GM20431 (cell line): ENCODE measurements at regions not wholly inside any gene's neighbourhood (a gene's known extent, or its start where the extent isn't known, plus 50 kb on each side); places are given as distances from the start of the nearest gene placed in this dataset.
"Not testable (repeated sequence)": the region's sequence is repeated elsewhere in the genome, so short reads cannot be mapped to it uniquely, and the experiment has no call there.

Experiments used
- in situ Hi-C: fragments of 300-500 bp; cut with MseI, MboI; formaldehyde crosslinking; loops from one replicate; pipeline ENCODE4 v1.15.0; 2020; ENCODE audit warnings: low sequenced_read_pairs; ENCODE audit not compliant: unreplicated experiment

DNA sequence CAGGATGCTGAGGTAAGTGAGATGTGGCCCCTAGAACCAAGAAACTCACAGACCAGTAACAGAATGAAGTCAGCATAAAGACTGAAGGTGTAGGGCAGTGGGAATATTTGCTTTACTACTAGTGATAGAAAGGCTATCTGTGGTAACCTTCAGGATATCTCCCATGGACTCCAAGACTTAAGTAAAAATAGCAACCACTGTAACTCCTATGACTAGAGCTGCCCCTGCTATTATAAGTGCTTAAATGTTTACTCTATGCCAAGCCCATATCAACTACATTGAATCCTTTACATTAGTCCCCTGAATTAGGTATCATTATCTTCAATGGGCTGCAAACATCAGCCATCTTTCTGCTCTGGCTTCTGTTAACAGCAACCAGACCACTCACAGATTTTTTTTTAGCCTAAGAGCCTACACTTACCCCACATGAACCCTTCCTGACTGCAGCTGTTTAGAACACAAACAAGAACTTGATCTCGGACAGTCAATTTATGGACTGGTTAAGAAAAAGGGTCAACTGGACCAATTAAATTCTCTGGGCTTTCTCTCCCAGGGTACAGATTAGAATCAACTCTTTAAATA, 335.1 kb upstream of the API5 start:
- in situ Hi-C loops, result no loop called here

DNA sequence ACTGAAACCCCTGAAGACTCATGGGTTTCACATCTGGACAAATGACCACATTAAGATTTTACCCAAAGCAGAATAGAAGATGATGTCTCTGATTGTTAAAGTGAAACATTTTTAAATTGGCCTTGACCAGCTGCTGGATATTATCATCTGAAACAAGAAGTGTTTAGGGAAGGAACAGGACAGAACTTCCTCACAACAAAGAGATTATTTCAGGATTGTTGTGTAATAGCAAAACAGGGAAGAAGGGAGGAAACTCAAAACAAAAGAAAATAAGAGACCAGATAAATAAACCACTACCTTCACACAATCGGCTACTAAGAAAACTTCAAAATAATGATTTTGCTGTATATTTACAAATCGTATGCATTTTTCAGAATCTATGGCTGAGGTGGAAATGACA, 319.2 kb upstream of the API5 start:
- in situ Hi-C loops, result no loop called here

DNA sequence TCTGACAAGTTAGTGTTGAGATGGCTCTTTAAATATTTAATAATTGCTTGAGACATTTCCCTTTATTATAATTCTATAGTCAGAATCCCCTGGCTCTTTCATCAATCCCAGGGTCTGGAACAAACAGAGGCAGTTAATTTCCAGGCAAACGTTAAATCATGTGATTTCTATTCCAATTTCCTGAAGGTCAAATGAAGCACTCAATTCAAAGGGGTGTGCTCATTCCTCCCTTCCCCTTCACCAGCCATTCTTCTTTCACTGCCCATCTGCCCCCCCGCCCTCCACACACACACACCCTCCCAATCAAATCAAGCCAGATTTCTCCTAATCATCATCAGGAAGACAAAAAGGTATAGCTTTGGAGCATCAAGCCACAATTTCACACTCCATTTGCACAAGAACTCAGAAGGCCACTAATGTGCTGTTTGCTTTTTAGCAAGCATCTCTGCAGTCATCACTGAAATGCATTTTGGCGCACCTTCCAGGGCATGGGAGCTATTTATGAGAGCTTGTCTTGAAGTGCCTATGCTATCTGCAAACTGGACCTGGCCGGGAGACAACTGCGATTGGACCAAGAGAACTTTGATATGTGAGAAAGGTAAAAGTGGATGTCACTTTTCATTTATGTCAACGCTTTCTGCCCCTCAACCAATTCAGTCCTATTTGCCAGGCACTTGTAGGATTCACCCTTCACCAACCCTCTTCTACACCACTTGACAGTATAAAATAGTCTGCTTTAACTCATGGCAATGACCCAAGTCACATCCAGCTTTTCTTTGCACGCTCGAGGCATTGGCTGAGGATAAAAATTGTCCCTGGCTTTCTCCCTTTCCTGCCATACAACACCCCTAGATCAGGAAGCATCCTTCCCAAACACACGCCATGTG, 315.1 kb upstream of the API5 start:
- in situ Hi-C loops, result no loop called here

- in situ Hi-C loops, result not testable (repeated sequence)
Observed at GRCh38 chr11:43004879-43005278, 306.9 kb upstream of the API5 start.

DNA sequence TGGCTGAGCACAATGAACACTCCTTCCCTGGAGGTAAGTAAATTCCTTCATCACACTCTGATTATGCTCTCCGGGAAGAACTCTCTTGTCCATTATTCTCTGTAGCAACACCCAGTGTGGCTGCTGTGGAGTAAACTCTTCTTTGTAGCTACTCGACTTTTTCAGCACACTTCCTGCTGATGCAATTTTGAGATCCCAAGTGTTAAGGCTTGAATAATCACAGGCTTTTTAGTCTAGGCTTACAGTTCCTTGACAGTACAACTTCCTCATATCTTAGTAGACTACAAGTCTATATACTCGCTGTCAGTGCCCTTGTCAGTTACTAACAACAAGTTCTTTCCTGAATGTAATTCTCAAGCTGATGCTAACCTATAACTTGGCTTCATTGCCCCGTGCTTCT, 301.8 kb upstream of the API5 start:
- in situ Hi-C loops, result no loop called here

- in situ Hi-C loops, result no loop called here
Observed at GRCh38 chr11:43012606-43013005, 299.2 kb upstream of the API5 start.

- in situ Hi-C loops, result no loop called here
Observed at GRCh38 chr11:43021466-43021865, 290.3 kb upstream of the API5 start.

DNA sequence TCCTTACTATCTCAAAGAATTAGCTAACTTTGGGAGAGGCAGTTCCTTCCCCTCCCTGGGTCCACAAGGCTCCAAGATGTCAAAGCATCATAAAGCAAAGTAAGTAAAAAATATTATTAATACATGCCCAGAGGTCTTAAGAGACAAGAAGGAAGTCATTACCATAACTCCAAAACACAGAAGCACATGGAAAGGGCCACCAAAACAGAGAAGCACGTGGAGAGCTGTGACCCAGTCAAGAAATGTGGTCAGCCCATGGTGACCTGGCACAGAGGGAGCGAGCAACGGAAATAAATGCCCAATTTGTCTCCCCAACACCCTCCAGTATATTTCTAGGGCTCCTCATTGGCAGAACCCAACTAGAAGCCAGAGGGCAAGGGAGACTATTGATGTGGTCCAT, 277.5 kb upstream of the API5 start:
- in situ Hi-C loops, result no loop called here

DNA sequence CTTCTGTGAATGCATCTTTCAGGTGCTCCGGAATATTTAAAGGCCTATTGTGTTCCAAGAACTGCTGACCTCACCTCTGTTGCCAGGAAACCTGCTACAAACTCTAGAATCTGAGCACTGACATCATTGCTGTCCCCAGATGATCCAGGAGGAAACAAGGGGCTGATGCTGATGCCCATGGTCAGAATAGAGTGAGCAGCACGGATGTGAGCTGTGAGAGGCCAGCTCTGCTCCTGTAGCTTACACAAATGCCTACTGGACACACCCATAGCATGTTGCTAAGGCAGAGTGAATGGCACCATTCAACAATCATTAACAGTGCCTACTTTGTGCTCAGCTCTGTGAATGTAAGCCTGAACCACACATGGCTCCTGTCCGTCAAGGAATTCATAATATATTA, 276.7 kb upstream of the API5 start:
- in situ Hi-C loops, result no loop called here

- in situ Hi-C loops, result no loop called here
Observed at GRCh38 chr11:43053638-43054412, 258.0 kb upstream of the API5 start.

DNA sequence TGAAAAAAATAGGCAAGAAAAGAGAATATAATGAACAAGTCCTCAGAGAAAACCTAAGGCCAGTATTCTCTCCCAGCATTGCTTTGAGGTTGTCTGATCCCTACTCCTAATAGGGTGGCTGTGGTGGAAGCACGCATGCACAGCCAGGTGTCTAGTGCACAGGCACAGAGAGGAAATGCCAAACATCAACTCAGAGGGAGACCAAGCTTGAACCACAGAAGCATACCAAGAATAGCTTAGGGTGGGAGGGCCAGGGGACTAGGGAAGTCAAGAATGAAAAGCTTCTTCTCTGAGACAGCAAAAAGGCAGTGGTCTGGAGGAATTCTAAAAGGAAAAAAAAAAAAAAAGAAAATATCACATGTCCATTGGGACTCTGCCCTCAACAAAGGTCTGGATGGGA, 244.1 kb upstream of the API5 start:
- in situ Hi-C loops, result no loop called here

DNA sequence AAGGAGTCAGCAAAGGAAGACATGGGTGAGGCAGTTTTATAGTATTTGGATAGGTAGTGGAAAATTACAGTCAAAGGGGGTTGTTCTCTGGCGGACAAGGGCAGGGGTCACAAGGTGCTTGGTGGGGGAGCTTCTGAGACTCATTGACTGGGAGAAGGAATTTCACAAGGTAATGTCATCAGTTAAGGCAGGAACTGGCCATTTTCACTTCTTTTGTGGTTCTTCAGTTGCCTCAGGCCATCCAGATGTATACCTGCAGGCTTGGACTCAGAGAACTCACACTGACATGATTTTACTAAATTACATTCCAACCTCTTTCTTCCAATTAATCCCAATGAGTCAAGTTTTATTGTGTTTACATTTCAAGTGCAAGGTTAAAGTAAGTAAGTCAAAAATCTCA, 240.5 kb upstream of the API5 start:
- in situ Hi-C loops, result no loop called here

DNA sequence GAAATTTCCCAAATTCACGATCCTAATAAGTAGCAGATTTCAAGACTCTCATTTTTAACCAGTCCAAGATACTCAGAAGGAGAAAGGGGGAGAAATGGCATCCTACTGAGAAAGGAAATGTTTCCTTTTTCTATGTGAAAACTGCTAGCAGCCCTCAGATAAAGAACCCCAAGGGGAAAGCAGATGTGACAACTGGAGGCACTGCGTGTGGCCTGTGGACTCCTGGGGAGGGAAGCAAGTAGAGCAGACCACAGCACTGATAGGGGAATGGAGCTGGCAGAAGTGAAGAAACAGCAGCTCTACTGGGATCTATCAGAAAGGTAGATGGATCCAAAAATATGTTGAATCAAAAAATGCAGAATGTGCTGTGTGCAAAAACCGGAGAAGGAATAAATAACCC, 239.7 kb upstream of the API5 start:
- in situ Hi-C loops, result no loop called here

DNA sequence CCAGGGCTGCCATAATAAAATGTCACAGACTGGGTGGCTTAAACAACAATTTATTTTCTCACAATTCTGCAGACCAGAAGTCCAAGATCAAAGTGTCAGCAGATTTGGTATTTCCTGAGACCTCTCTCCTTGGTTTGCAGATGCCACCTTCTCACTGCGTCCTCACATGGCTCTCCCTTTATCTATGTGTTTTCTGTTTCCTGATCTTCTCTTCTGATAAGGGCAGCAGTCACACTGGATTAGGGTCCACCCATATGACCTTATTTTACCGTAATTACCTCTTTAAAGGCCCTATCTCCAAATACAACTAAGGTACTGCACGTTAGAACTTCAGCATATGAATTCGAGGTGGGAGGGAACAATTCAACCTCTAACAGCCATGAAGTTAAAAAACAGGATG, 238.9 kb upstream of the API5 start:
- in situ Hi-C loops, result no loop called here

GRCh38 chr11:43074810-43075209, 237.0 kb upstream of the API5 start:
- in situ Hi-C loops, result no loop called here

DNA sequence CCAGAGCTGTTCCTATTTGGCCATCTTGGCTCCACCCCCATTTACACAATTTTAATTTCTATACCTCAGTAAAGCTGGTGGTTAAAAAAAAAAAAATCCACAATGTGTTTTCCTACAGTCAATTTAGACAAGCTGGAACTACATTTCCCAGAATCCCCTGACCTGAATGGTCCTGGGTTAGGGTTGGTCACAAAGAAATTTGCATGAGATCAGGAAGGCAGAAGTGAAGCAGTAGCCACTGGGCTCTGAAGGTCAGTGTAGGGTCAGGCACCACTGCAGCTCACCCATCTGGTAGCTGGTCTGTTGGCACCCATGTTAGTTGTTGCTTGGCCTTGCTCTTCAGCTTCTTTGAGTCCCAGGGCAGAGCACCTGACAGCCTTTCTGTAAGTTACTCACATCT, 210.7 kb upstream of the API5 start:
- in situ Hi-C loops, result no loop called here

- in situ Hi-C loops, result no loop called here
Observed at GRCh38 chr11:43116071-43116470, 195.7 kb upstream of the API5 start.

DNA sequence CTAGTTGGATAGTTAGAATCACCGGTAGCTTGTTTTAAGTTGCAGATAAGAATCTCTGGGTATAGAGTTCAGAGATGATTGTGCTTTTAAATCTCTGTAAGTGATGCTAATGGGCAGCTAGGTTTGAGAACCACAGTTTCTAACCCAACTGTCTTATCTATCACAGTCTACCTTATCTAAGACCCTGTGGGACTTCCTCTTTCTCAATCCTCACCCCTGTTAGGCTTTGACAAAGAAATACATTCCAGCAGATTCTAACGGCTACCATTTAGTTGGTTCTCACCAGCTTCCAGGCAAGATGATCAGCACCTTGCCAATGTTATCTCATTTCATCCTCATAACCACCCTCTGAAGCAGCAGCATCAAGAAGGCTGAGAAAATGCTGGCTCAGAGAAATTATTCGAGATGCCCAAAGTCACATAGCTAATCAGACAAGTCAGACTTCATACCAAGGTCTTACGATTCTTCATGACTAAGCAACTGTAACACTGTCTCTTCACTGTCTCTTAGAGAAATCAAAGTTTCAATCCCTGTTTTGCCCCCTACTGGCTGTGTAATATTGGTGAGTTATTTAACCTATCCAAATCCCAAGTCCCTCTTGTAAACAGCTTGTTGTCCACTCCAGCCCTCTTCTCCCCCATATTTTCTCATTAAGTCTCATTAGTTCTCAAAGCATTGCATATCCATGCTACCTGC, 192.4 kb upstream of the API5 start:
- in situ Hi-C loops, result no loop called here

DNA sequence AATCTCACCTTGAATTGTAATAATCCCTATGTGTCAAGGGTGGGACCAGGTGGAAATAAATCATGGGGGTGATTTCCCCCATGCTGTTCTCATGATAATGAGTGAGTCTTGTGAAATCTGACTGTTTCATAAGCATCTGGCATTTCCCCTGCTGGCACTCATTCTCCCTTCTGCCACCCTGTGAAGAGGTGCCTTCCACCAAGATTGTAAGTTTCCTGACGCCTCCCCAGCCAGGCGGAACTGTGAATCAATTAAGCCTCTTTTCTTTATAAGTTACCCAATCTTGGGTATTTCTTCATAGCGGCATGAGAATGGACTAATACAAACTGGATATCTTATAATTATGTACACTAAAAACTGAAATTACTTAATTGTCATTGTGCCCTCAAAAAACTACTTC, 189.2 kb upstream of the API5 start:
- in situ Hi-C loops, result no loop called here

GRCh38 chr11:43123443-43123842, 188.4 kb upstream of the API5 start:
- in situ Hi-C loops, result no loop called here
